Stimulated activated naive CD8-positive, alpha-beta T cell treated with anti-CD3 and anti-CD28 coated beads, Interleukin-15, amount 100 ng/mL, for 72 hours (primary cell): ENCODE measurements at regions not wholly inside any gene's neighbourhood (a gene's known extent, or its start where the extent isn't known, plus 50 kb on each side); places are given as distances from the start of the nearest gene placed in this dataset.
"Not testable (repeated sequence)": the region's sequence is repeated elsewhere in the genome, so short reads cannot be mapped to it uniquely, and the experiment has no call there.

Source experiments
- ATAC-seq: fragments of 150-1000 bp; cut with Tn5 transposase; 2 replicates; pipeline ENCODE4 v1.10.0; 2021; ENCODE audit warnings: mild to moderate bottlenecking, moderate library complexity
- DNase-seq, 2 donors: peaks; one replicate each; pipeline ENCODE4 v3.0.0; 2021 to 2022
- H3K27ac Mint-ChIP-seq, 2 donors: one replicate each; pipeline ENCODE4 v1.8.0; 2022; ENCODE audit warnings: mild to moderate bottlenecking in 2 of 2, mixed read lengths in 2 of 2, moderate library complexity in 2 of 2
- H3K27me3 Mint-ChIP-seq: one replicate; pipeline ENCODE4 v1.8.0; 2022; ENCODE audit warnings: mixed read lengths
- H3K4me1 Mint-ChIP-seq: one replicate; pipeline ENCODE4 v1.8.0; 2022; ENCODE audit warnings: mild to moderate bottlenecking, mixed read lengths
- H3K4me3 Mint-ChIP-seq, 2 donors: one replicate each; pipeline ENCODE4 v1.8.0; 2022; ENCODE audit warnings: mild to moderate bottlenecking in 2 of 2, mixed read lengths in 2 of 2, moderate library complexity in 1 of 2
- H3K9me3 Mint-ChIP-seq, 2 donors: one replicate each; pipeline ENCODE4 v1.8.0; 2022; ENCODE audit warnings: mixed read lengths in 2 of 2

- no peaks in the 10 kb centered on the region for H3K4me1 Mint-ChIP-seq
- DNase-seq (no peak), ATAC-seq (no peak)
- no peak overlapping the region for H3K4me3 Mint-ChIP-seq
- H3K9me3 Mint-ChIP-seq, result peaks cover 4% of the 10 kb centered on the region in 2 donors
- no peak overlapping the region for H3K27ac Mint-ChIP-seq
- H3K27me3 Mint-ChIP-seq, result no peaks in the 10 kb centered on the region
These were observed 253.3 kb upstream of the KIAA1217 start for GRCh38 chr10:23955456-23956225.

DNA sequence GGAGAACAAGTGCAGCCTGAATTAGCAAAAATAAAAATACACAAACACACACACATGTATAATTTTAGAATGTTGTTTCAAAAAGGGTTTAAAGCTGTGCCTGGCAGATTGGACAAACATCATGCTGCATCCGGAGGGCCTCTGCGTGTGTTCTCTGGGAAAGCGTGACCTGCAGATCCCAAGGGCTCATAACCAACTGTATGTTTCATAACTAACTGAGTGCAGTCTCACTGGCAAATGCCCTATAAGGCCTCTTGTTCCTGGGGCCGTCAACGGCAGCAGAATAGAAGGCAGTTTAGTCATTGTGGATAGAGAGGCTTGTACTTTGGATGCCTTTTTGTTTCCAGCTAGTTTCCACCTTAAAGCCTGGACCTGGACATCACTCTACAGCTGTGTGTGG is 243.8 kb upstream of the KIAA1217 start:
- H3K9me3 Mint-ChIP-seq, result no peaks in the 10 kb centered on the region
- H3K27ac Mint-ChIP-seq, result no peak overlapping the region
- ATAC-seq (no peak), DNase-seq (no peak)
- H3K4me1 Mint-ChIP-seq, result no peaks in the 10 kb centered on the region
- no peaks in the 10 kb centered on the region for H3K27me3 Mint-ChIP-seq
- no peak overlapping the region for H3K4me3 Mint-ChIP-seq

GRCh38 chr10:23965880-23966279 is 243.1 kb upstream of the KIAA1217 start:
- Mint-ChIP-seq H3K9me3 (no peaks in the 10 kb centered on the region), H3K4me1 (no peaks in the 10 kb centered on the region), H3K27ac (no peak overlapping the region), H3K4me3 (no peak overlapping the region), H3K27me3 (no peaks in the 10 kb centered on the region)
- no peak for ATAC-seq
- DNase-seq, result no peak

DNA sequence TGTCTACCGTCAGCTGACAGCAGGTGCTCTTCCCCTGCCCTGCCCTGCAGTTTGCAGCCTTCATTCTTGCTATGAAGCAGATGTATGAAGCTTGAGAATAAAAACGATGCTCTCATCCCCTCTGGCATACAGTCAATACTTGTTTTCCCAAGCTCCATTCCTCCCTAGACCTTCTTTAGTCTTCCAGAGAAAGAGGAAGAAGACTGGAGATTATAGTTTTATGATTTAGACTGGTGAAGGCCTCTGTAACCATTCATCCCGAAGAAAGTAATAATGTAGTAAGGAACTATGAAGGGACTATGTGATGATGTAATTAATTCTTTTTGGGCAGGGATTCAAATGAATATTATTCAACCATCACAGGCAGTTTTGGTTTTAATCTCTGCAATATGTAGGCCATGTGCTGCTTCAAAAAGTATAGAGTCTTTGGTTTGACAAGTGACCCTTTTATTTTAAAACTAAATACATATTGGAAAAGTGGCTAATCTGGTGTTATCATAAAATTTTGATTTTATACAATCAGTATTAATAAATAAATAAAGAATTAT is 242.4 kb upstream of the KIAA1217 start:
- DNase-seq, result no peak
- Mint-ChIP-seq H3K9me3 (no peaks in the 10 kb centered on the region), H3K27me3 (no peaks in the 10 kb centered on the region), H3K4me3 (no peak overlapping the region), H3K4me1 (no peaks in the 10 kb centered on the region), H3K27ac (no peak overlapping the region)
- no peak for ATAC-seq

GRCh38 chr10:23968301-23968700 is 240.6 kb upstream of the KIAA1217 start:
- no peak overlapping the region for H3K27ac Mint-ChIP-seq
- H3K27me3 Mint-ChIP-seq, result no peaks in the 10 kb centered on the region
- ATAC-seq, result no peak
- H3K9me3 Mint-ChIP-seq, result no peaks in the 10 kb centered on the region
- no peak for DNase-seq
- no peak overlapping the region for H3K4me3 Mint-ChIP-seq
- no peaks in the 10 kb centered on the region for H3K4me1 Mint-ChIP-seq

GRCh38 chr10:23974746-23975272 is 234.1 kb upstream of the KIAA1217 start:
- Mint-ChIP-seq H3K27me3 (peaks cover 2% of the 10 kb centered on the region), H3K4me3 (no peak overlapping the region), H3K27ac (no peak overlapping the region), H3K9me3 (no peaks in the 10 kb centered on the region), H3K4me1 (no peaks in the 10 kb centered on the region)
- ATAC-seq (no peak), DNase-seq (no peak)

DNA sequence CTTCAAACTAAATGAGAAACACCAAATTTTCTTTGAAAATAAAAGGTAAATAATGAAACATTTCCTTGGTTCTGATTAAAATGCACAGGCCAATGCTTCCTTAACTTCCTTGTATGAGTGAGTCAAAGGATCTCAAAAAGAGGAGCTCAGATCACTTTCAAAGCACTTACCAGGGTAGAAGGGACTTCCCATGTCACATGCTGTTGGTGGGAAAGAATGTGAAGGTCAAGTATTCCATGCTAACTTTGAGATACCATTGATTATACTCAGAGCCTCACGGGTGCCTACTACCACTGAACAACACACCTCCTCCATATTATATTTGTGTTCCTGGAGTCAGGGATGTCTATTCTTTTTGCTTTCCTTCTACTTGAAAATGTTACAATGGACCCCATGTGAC is 233.5 kb upstream of the KIAA1217 start:
- Mint-ChIP-seq H3K4me3 (no peak overlapping the region), H3K4me1 (no peaks in the 10 kb centered on the region), H3K9me3 (no peaks in the 10 kb centered on the region), H3K27me3 (peaks cover 8% of the 10 kb centered on the region), H3K27ac (no peak overlapping the region)
- no peak for DNase-seq
- no peak for ATAC-seq

- no peak overlapping the region for H3K27ac Mint-ChIP-seq
- H3K27me3 Mint-ChIP-seq, result peaks cover 8% of the 10 kb centered on the region
- no peaks in the 10 kb centered on the region for H3K4me1 Mint-ChIP-seq
- no peak for ATAC-seq
- DNase-seq, result no peak
- no peaks in the 10 kb centered on the region for H3K9me3 Mint-ChIP-seq
- H3K4me3 Mint-ChIP-seq, result no peak overlapping the region
These were observed 232.7 kb upstream of the KIAA1217 start for GRCh38 chr10:23976275-23976674.

DNA sequence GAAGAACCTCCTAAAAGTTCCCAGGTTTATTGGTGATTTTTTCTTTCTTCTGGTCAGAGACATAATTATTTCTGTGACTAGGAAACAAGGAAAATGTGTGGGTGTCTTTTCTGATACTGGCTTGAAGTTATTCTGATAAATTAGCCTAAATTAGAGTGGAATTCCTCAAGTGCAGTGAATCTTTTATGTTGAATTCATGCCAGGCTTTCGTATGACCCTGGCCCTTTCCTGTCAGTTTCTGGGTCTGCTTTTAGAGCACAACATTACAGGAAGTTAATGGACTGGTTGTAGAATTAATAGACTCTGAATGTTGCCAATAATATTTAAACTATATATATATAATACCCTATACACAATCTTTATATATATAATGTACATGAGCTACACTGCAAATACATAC is 230.6 kb upstream of the KIAA1217 start:
- Mint-ChIP-seq H3K27me3 (peaks cover 14% of the 10 kb centered on the region), H3K4me3 (no peak overlapping the region), H3K9me3 (peaks cover 6 to 10% of the 10 kb centered on the region in 2 donors), H3K4me1 (no peaks in the 10 kb centered on the region), H3K27ac (no peak overlapping the region)
- DNase-seq, result no peak
- ATAC-seq, result no peak

- no peak overlapping the region for H3K4me3 Mint-ChIP-seq
- H3K4me1 Mint-ChIP-seq, result no peaks in the 10 kb centered on the region
- DNase-seq (no peak), ATAC-seq (no peak)
- H3K27ac Mint-ChIP-seq, result no peak overlapping the region
- peaks cover 14% of the 10 kb centered on the region for H3K27me3 Mint-ChIP-seq
- peaks cover 6 to 20% of the 10 kb centered on the region in 2 donors for H3K9me3 Mint-ChIP-seq
These were observed 228.8 kb upstream of the KIAA1217 start for GRCh38 chr10:23980094-23980493.

DNA sequence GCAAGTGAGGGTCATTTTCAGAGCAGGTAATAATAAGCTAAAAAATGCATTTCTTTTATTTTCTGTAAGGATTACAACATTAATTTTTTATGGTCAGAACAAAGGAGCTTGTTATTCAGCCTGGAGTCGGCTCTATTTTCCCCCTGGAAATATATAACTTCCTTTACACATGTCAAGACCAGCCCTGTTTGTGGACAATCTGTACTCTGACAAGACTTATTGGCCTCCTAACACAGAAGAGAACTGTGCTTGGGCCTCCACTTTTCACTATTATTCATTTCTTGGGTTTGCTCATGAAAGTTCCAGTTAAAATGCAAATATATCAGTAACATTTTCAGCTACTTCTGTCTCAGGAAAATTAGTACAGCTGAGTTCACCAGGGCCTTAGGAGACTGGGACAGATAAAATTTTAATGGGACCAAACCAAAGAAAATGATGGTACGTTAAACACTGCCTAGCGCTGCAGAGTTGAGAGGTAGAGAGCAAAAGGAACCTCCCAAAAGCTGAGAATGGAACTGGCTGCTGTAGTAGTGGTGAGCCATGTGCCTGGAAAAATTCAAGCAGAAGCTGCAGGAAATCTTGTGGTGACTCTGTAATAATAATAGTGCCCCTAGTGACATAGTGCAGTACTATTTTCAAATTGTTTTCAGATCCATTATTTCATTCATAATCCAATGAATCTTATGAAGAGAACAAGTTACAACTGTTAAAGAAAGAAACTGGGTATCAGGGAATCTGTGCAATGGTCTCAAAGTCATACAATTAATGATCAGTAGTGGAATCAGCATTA is 227.2 kb upstream of the KIAA1217 start:
- H3K27me3 Mint-ChIP-seq, result peaks cover 14% of the 10 kb centered on the region
- DNase-seq (no peak), ATAC-seq (no peak)
- H3K9me3 Mint-ChIP-seq, result peaks cover 6 to 20% of the 10 kb centered on the region in 2 donors
- H3K27ac Mint-ChIP-seq, result no peak overlapping the region
- no peak overlapping the region for H3K4me3 Mint-ChIP-seq
- H3K4me1 Mint-ChIP-seq, result no peaks in the 10 kb centered on the region

DNA sequence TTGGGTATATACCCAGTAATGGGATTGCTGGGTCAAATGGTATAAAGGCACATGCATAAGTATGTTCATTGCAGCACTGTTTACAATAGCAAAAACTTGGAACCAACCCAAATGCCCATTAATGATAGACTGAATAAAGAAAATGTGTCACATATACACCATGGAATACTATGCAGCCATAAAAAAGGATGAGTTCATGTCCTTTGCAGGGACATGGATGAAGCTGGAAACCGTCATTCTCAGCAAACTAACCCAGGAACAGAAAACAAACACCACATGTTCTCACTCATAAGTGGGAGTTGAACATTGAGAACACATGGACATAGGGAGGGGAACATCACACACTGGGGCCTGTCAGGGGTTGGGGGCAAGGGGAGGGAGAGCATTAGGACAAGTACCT is 224.5 kb upstream of the KIAA1217 start:
- not testable (repeated sequence) for H3K27ac Mint-ChIP-seq, H3K4me1 Mint-ChIP-seq, H3K4me3 Mint-ChIP-seq, ATAC-seq, DNase-seq
- peaks cover 14% of the 10 kb centered on the region for H3K27me3 Mint-ChIP-seq
- H3K9me3 Mint-ChIP-seq, result peaks cover 6 to 20% of the 10 kb centered on the region in 2 donors

GRCh38 chr10:23988006-23988405 is 220.9 kb upstream of the KIAA1217 start:
- Mint-ChIP-seq H3K27ac (no peak overlapping the region), H3K27me3 (peaks cover 3% of the 10 kb centered on the region), H3K4me3 (no peak overlapping the region), H3K4me1 (no peaks in the 10 kb centered on the region), H3K9me3 (peaks cover 3 to 14% of the 10 kb centered on the region in 2 donors)
- DNase-seq (no peak), ATAC-seq (no peak)

- ATAC-seq (no peak), DNase-seq (peak; percentile 13 to 19)
- no peaks in the 10 kb centered on the region for H3K4me1 Mint-ChIP-seq
- H3K4me3 Mint-ChIP-seq, result no peak overlapping the region
- H3K9me3 Mint-ChIP-seq, result no peaks in the 10 kb centered on the region
- H3K27me3 Mint-ChIP-seq, result no peaks in the 10 kb centered on the region
- no peak overlapping the region for H3K27ac Mint-ChIP-seq
These were observed 214.4 kb upstream of the KIAA1217 start for GRCh38 chr10:23994459-23995046.

GRCh38 chr10:23999445-23999844 is 209.5 kb upstream of the KIAA1217 start:
- Mint-ChIP-seq H3K9me3 (no peaks in the 10 kb centered on the region), H3K27ac (no peak overlapping the region), H3K27me3 (no peaks in the 10 kb centered on the region), H3K4me1 (no peaks in the 10 kb centered on the region), H3K4me3 (no peak overlapping the region)
- DNase-seq (no peak), ATAC-seq (no peak)
